GM12865 (cell line): ENCODE measurements at regions not wholly inside any gene's neighbourhood (a gene's known extent, or its start where the extent isn't known, plus 50 kb on each side); places are given as distances from the start of the nearest gene placed in this dataset.

Experiments used
- DNase-seq: peaks from one replicate; pipeline ENCODE4 v3.0.0; 2010; ENCODE audit warnings: low read depth
- H3K4me3 ChIP-seq: 2 replicates; pipeline ENCODE4 v1.5.1; 2011; ENCODE audit warnings: mild to moderate bottlenecking, low read depth, low read length, control low read depth
- TF ChIP-seq, protein P1 (sequence below): IDR thresholded peaks from 2 replicates; pipeline ENCODE4 v1.5.1; 2011; ENCODE audit warnings: low read length, control low read depth, low read depth, inconsistent platforms; ENCODE audit not compliant: insufficient read depth; ENCODE audit errors: missing control alignments

DNA sequence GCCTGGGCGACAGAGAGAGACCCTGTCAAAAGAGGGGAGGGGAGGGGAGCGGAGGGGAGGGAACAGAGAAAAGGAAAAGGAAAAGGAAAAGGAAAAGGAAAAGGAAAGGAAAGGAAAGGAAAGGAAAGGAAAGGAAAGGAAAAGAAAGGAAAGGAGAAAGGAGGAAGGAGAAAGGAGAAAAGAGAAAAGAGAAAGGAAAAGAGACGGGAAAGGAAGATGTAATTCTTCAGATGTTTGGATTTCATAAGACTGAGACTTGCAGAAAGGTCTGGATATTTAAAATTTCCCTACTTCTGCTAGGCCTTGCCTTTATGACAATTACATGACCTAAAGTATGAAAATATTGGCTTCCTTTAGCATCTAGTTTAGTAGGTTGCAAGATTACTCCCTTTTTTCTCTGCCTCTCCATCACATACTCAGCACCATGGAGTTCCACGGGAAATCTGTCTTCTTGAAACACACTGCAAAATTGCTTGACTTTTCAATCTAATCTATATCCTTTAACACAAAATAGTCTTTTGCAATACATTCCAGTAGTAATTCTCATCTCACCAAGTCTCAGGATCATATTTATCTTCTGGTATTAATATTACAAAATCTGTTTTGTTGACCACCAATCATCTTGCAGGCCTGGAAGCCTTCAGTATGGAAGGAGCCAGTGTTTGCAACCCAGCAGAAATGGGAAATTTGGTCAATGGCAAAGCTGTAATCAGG lies 383.5 kb downstream of the ZEB2 start:
- no peak for DNase-seq
- no peak overlapping the region for H3K4me3 ChIP-seq
- TF ChIP-seq, protein P1, sequence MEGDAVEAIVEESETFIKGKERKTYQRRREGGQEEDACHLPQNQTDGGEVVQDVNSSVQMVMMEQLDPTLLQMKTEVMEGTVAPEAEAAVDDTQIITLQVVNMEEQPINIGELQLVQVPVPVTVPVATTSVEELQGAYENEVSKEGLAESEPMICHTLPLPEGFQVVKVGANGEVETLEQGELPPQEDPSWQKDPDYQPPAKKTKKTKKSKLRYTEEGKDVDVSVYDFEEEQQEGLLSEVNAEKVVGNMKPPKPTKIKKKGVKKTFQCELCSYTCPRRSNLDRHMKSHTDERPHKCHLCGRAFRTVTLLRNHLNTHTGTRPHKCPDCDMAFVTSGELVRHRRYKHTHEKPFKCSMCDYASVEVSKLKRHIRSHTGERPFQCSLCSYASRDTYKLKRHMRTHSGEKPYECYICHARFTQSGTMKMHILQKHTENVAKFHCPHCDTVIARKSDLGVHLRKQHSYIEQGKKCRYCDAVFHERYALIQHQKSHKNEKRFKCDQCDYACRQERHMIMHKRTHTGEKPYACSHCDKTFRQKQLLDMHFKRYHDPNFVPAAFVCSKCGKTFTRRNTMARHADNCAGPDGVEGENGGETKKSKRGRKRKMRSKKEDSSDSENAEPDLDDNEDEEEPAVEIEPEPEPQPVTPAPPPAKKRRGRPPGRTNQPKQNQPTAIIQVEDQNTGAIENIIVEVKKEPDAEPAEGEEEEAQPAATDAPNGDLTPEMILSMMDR = no peak

DNA sequence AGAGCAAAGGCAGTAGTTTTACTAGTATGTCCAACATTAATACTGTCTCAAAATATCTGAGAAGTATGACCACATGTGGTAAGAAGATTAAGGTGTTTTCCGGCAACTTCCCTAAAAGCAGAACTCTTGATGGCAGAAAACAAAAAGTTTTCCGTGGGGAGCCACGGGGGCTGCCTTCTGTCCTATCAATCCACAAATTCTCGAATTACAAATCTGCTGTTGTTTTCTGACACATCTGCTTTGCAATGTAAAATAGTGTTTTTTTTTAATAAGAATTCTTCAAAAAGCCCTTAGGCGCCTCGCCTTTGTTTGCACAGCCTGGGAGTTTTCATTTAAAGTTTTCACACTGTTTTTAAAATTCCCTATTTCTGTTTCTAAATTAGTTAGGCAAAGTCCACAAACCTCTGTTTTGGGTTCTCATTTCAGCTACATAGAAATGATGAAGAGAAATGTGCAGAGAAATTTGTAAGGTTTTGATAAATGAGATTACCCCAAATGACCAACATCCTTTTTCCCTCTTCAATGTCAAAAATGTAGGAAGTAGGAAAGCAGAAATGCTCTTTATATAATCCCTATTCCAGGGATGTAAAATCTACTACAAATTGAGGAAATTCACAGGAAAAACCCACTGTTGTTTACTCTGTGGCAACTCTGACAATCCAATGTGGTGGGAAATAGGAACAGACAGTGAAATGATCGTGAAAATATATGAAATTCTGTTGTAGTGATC lies 385.8 kb downstream of the ZEB2 start:
- DNase-seq = peak; percentile 3
- H3K4me3 ChIP-seq = no peak overlapping the region
- TF ChIP-seq, protein P1 = no peak

DNA sequence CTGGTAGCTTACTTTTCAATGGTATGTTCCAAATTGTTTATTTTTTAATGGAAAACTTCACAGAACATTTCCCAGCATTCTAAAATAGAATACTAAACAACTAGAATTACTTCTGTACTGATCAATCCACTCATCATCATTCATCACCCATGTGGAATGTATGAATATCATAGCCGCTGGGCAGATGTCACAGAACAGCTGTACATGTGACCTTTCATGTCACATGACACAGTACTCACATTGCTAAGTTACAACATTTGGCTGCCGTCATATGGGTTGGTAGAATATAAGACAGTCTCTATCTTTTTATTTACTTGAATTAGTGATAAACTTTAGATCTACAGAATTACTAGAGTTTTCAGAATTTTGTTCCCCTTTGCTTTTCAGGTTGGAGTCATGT lies 387.6 kb downstream of the ZEB2 start:
- DNase-seq = no peak
- no peak overlapping the region for H3K4me3 ChIP-seq
- TF ChIP-seq, protein P1 = no peak

DNA sequence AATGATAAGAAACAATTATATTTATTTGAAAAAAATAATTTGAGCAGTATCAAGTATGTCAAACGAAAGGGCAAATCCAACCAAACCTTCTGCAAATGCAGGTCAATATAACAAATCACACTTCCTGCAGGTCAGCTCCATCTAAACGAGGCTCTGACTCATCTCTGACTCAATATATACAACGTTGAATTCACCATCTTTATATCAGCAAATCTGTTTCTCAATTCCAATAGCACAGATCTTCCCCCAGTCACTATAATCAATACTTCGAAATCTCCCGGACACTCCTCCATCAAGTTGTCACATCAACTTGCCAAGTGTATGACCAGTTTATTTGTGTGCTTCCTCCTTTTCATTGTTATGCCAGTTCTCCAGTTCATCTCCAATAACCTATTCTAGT lies 388.9 kb downstream of the ZEB2 start:
- H3K4me3 ChIP-seq = no peak overlapping the region
- TF ChIP-seq, protein P1 = no peak
- DNase-seq = no peak

DNA sequence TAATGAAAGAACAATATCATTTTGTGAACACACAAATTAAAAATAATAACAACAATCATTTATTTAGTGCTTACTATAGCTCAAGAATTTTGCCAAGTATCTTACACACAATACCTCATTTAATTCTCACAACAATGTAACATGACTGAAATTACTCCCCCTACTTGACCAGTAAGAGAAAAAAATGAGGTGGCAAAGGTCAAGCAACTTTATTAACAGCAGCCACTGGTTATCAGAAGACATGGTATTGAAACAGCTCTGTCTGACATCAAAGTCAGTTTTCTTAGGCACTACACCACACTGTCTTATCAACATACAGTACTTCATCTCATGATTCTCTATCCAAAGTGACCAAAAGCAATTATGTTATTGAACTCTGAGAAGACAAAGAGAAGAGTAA lies 389.4 kb downstream of the ZEB2 start:
- H3K4me3 ChIP-seq = no peak overlapping the region
- DNase-seq = no peak
- TF ChIP-seq, protein P1 = no peak

DNA sequence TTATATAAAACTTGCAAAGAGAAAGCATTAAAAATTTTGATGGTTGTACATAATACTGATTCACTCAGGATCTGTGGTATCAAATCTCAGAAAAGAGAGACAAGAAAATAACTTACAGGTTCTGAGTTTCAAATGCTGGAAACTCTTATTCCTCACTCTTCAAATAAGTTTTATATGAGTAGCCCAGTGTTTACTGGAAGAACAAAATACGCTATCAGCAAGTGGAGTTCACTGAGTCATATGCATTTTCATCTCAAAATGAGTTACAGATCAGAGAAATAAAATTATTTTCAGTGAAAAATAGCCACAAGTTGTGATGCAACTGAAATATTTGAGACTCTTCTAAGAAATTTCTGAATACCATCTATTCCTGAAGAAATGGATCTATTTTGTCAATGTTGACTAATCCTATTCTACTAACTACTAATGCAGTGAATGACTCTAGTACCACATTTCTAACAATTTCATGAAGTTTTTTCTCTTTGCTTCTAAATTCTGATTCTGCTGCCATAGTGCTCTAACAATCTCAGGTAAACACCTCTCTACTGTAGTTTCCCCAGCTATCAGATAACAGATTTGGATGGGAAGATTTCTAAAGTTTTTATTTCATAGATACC lies 391.7 kb downstream of the ZEB2 start:
- H3K4me3 ChIP-seq = no peak overlapping the region
- TF ChIP-seq, protein P1 = no peak
- no peak for DNase-seq
